OCI-LY3 (cell line): ENCODE measurements at regions not wholly inside any gene's neighbourhood (a gene's known extent, or its start where the extent isn't known, plus 50 kb on each side); places are given as distances from the start of the nearest gene placed in this dataset.

Source experiments
- H2AFZ ChIP-seq: fragments of 200-600, 300-600 bp; shearing (Covaris generic); 2 replicates; pipeline ENCODE4 v1.6.0; 2014; ENCODE audit warnings: antibody characterized with exemption, low read depth, low read length
- H3K27ac ChIP-seq: fragments of 200-600, 300-600 bp; sonication (generic); 2 replicates; pipeline ENCODE4 v1.5.1; 2014; ENCODE audit warnings: mild to moderate bottlenecking, low read length, moderate library complexity, mixed read lengths
- H3K27me3 ChIP-seq: fragments of 200-600, 300-600 bp; sonication (generic); 2 replicates; pipeline ENCODE4 v1.6.1; 2014; ENCODE audit warnings: low read depth, low read length, mixed read lengths
- H3K36me3 ChIP-seq: fragments of 200-600, 300-600 bp; sonication (generic); replicated peaks from 2 replicates; pipeline ENCODE3; 2014; ENCODE audit warnings: low read depth, low read length, mixed read lengths
- H3K4me1 ChIP-seq: fragments of 300-600, 200-600 bp; sonication (generic); 2 replicates; pipeline ENCODE4 v1.6.1; 2014; ENCODE audit warnings: low read length, mixed read lengths
- H3K4me2 ChIP-seq: fragments of 200-600, 300-600 bp; sonication (generic); 2 replicates; pipeline ENCODE4 v1.6.1; 2014; ENCODE audit warnings: low read length, mixed read lengths
- H3K4me3 ChIP-seq: fragments of 300-600, 200-600 bp; sonication (generic); 2 replicates; pipeline ENCODE4 v1.5.1; 2014; ENCODE audit warnings: antibody characterized with exemption, mild to moderate bottlenecking, low read length, moderate library complexity
- H3K79me2 ChIP-seq: fragments of 300-600, 200-600 bp; shearing (Covaris generic); 2 replicates; pipeline ENCODE4 v1.6.1; 2014; ENCODE audit warnings: mild to moderate bottlenecking, low read length, mixed read lengths
- H3K9ac ChIP-seq: fragments of 300-600, 200-600 bp; shearing (Covaris generic); 2 replicates; pipeline ENCODE4 v1.6.0; 2014; ENCODE audit warnings: mild to moderate bottlenecking, low read length, moderate library complexity
- H3K9me3 ChIP-seq: fragments of 200-600, 300-600 bp; shearing (Covaris generic); 2 replicates; pipeline ENCODE4 v1.6.1; 2014; ENCODE audit warnings: low read length, mixed read lengths; ENCODE audit not compliant: insufficient read depth
- H4K20me1 ChIP-seq: fragments of 200-600, 300-600 bp; sonication (generic); 2 replicates; pipeline ENCODE4 v1.6.1; 2016; ENCODE audit warnings: low read length, mixed read lengths; ENCODE audit not compliant: insufficient read depth
- EZH2phosphoT487 ChIP-seq: fragments of 200-600 bp; shearing (Covaris generic); IDR thresholded peaks from 2 replicates; pipeline ENCODE4 v1.6.1; 2018; ENCODE audit warnings: antibody characterized with exemption, mixed run types, low read depth
- TF ChIP-seq, protein P1 (sequence below): fragments of 200-600, 300-600 bp; sonication (generic); IDR thresholded peaks from 2 replicates; pipeline ENCODE4 v1.5.1; 2014; ENCODE audit warnings: antibody characterized with exemption, low read length, low read depth

DNA sequence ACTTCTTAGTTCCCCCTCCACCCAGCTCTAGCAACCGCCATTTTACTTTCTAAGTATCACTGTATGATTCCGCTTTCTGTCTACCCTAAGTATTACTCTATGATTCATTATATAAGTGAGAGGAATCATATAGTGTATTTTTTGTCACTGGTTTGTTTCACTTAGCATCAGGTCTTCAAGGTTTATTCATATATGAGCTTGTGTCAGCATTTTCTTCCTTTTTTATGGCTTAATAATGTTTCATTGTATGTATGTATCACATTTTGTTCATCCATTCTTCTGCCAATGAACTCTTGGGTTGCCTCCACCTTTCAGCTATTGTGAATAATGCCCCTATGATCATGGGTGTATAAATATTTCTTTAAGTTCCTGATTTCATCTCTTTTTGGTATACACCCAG lies 222.8 kb downstream of the SNCAIP start:
- no peak overlapping the region for H3K4me3 ChIP-seq
- H2AFZ ChIP-seq: no peak overlapping the region
- H3K27me3 ChIP-seq: no peaks in the 10 kb centered on the region
- H3K4me2 ChIP-seq: no peak overlapping the region
- TF ChIP-seq, protein P1, sequence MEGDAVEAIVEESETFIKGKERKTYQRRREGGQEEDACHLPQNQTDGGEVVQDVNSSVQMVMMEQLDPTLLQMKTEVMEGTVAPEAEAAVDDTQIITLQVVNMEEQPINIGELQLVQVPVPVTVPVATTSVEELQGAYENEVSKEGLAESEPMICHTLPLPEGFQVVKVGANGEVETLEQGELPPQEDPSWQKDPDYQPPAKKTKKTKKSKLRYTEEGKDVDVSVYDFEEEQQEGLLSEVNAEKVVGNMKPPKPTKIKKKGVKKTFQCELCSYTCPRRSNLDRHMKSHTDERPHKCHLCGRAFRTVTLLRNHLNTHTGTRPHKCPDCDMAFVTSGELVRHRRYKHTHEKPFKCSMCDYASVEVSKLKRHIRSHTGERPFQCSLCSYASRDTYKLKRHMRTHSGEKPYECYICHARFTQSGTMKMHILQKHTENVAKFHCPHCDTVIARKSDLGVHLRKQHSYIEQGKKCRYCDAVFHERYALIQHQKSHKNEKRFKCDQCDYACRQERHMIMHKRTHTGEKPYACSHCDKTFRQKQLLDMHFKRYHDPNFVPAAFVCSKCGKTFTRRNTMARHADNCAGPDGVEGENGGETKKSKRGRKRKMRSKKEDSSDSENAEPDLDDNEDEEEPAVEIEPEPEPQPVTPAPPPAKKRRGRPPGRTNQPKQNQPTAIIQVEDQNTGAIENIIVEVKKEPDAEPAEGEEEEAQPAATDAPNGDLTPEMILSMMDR: no peak
- no peak for TF ChIP-seq EZH2phosphoT487
- no peak overlapping the region for H3K9ac ChIP-seq
- no peaks in the 10 kb centered on the region for H3K9me3 ChIP-seq
- H3K4me1 ChIP-seq: no peaks in the 10 kb centered on the region
- no peaks in the 10 kb centered on the region for H4K20me1 ChIP-seq
- H3K36me3 ChIP-seq: no peaks in the 10 kb centered on the region
- no peaks in the 10 kb centered on the region for H3K79me2 ChIP-seq
- no peak overlapping the region for H3K27ac ChIP-seq

DNA sequence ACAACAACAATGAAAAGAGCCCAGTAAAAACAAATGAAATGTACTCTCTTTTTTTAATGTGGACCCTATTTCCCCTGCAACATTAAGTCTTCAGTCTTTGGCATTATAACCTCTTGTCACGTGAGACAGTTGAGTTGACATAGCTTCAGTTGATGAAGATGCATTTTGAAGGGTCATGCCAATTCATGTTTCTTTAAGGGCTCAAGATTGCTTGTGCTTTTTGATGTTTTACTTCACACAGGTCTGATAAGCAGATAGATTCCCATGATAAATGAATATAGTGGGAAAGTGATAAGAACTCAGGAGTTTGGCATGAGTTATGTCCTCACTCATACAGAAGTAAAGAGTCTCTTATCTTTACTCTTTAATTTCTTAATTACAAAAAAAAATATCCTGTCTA lies 229.4 kb downstream of the SNCAIP start:
- Histone ChIP-seq H3K79me2 (no peaks in the 10 kb centered on the region), H4K20me1 (no peaks in the 10 kb centered on the region), H3K9me3 (no peaks in the 10 kb centered on the region), H3K36me3 (no peaks in the 10 kb centered on the region), H3K4me3 (no peak overlapping the region), H3K27ac (no peak overlapping the region), H3K27me3 (no peaks in the 10 kb centered on the region), H3K9ac (no peak overlapping the region), H3K4me1 (no peaks in the 10 kb centered on the region), H2AFZ (no peak overlapping the region), H3K4me2 (no peak overlapping the region)
- no peak for TF ChIP-seq EZH2phosphoT487
- TF ChIP-seq, protein P1: no peak

DNA sequence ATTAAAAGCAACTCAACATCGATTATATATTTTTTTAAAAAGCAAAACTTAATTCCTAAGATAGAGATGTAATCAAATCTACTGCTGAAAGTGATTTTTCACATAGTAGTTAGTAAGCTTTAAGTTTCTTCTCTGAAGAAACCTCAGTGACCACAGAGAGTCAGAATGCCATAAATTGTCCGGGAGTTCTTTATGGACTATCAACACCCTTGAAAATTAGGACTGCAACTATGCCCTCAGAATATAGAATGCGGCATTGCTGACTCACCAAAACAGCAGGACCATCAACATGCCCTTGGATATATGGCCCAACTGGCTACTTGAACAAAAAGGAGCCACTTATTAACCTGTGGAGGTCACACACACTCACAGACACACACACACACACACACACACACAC lies 228.9 kb upstream of the SNX2 start:
- H3K79me2 ChIP-seq: no peaks in the 10 kb centered on the region
- no peak for TF ChIP-seq EZH2phosphoT487
- TF ChIP-seq, protein P1: no peak
- no peak overlapping the region for H3K27ac ChIP-seq
- H3K4me1 ChIP-seq: no peaks in the 10 kb centered on the region
- no peak overlapping the region for H3K4me3 ChIP-seq
- H3K4me2 ChIP-seq: no peak overlapping the region
- no peak overlapping the region for H2AFZ ChIP-seq
- H3K27me3 ChIP-seq: no peaks in the 10 kb centered on the region
- H3K36me3 ChIP-seq: no peaks in the 10 kb centered on the region
- no peaks in the 10 kb centered on the region for H4K20me1 ChIP-seq
- no peaks in the 10 kb centered on the region for H3K9me3 ChIP-seq
- no peak overlapping the region for H3K9ac ChIP-seq

DNA sequence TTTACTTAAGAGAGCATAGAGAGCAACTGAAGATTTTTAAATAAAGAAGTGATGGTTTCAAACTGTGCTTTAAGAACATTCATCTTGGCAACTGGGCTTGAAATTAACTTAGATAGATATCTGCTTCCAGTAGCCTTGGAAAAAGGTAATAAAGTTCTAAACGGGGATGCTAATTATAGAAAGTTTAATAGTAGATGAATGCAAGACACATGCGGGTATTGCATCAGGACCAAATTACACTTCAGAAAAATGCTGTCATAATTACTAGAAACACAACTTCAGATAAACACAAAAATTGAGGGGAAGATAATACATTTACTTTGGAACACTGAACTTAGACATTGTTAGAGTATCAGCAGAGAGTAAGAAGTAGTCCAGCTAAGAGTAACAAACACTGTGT lies 227.7 kb upstream of the SNX2 start:
- Histone ChIP-seq H2AFZ (no peak overlapping the region), H4K20me1 (no peaks in the 10 kb centered on the region), H3K4me1 (no peaks in the 10 kb centered on the region), H3K4me2 (no peak overlapping the region), H3K4me3 (no peak overlapping the region), H3K9me3 (no peaks in the 10 kb centered on the region), H3K27me3 (no peaks in the 10 kb centered on the region), H3K36me3 (no peaks in the 10 kb centered on the region), H3K9ac (no peak overlapping the region), H3K79me2 (no peaks in the 10 kb centered on the region), H3K27ac (no peak overlapping the region)
- no peak for TF ChIP-seq EZH2phosphoT487
- TF ChIP-seq, protein P1: no peak
